ENCODE measurements at regions not wholly inside any gene's neighbourhood (a gene's known extent, or its start where the extent isn't known, plus 50 kb on each side); places are given as distances from the start of the nearest gene placed in this dataset.
A peak's percentile ranks its signal among the peaks of the same experiment; 100 is the strongest.
"Not testable (repeated sequence)": the region's sequence is repeated elsewhere in the genome, so short reads cannot be mapped to it uniquely, and the experiment has no call there.

GRCh38 chr5:87145853-87146252 is 121.8 kb upstream of the RASA1 start:
- H3K4me1 ChIP-seq (replicated peaks); H3K36me3 ChIP-seq; H3K27me3 ChIP-seq (replicated peaks); H3K4me3 ChIP-seq; H3K9me3 ChIP-seq (replicated peaks); DNase-seq (ENCODE audit: low read depth in 1 of 2, low spot score in 2 of 2); H3K27ac ChIP-seq: not testable (repeated sequence)

- Histone ChIP-seq H3K36me3 (no peaks in the 10 kb centered on the region), H3K27ac (no peak overlapping the region), H3K4me3 (no peak overlapping the region), H3K4me1 (replicated peaks) (peaks cover 26% of the 10 kb centered on the region), H3K9me3 (replicated peaks) (no peaks in the 10 kb centered on the region), H3K27me3 (replicated peaks) (no peaks in the 10 kb centered on the region)
- DNase-seq (ENCODE audit: low read depth in 1 of 2, low spot score in 2 of 2) = no peak
These were observed 120.2 kb upstream of the RASA1 start for GRCh38 chr5:87147441-87147840.

- Histone ChIP-seq H3K27me3 (replicated peaks) (no peaks in the 10 kb centered on the region), H3K4me3 (no peak overlapping the region), H3K4me1 (replicated peaks) (peaks cover 35% of the 10 kb centered on the region), H3K9me3 (replicated peaks) (no peaks in the 10 kb centered on the region), H3K27ac (peak overlapping the region; percentile 73), H3K36me3 (no peaks in the 10 kb centered on the region)
- no peak for DNase-seq (ENCODE audit: low read depth in 1 of 2, low spot score in 2 of 2)
These were observed 117.1 kb upstream of the RASA1 start for GRCh38 chr5:87150630-87151029.

- H3K9me3 ChIP-seq (replicated peaks) = no peaks in the 10 kb centered on the region
- no peaks in the 10 kb centered on the region for H3K36me3 ChIP-seq
- H3K4me1 ChIP-seq (replicated peaks) = peaks cover 35% of the 10 kb centered on the region
- DNase-seq (ENCODE audit: low read depth in 1 of 2, low spot score in 2 of 2) = peak in 1 of 2 experiments; percentile 71
- H3K27ac ChIP-seq = peak overlapping the region; percentile 73
- no peak overlapping the region for H3K4me3 ChIP-seq
- H3K27me3 ChIP-seq (replicated peaks) = no peaks in the 10 kb centered on the region
These were observed 116.1 kb upstream of the RASA1 start for GRCh38 chr5:87151547-87151946.

GRCh38 chr5:87152886-87153285 is 114.8 kb upstream of the RASA1 start:
- Histone ChIP-seq H3K9me3 (replicated peaks) (no peaks in the 10 kb centered on the region), H3K27me3 (replicated peaks) (no peaks in the 10 kb centered on the region), H3K27ac (no peak overlapping the region), H3K4me3 (no peak overlapping the region), H3K4me1 (replicated peaks) (peaks cover 30% of the 10 kb centered on the region), H3K36me3 (no peaks in the 10 kb centered on the region)
- no peak for DNase-seq (ENCODE audit: low read depth in 1 of 2, low spot score in 2 of 2)

- DNase-seq (ENCODE audit: low read depth in 1 of 2, low spot score in 2 of 2) = no peak
- Histone ChIP-seq H3K9me3 (replicated peaks) (no peaks in the 10 kb centered on the region), H3K27ac (no peak overlapping the region), H3K27me3 (replicated peaks) (no peaks in the 10 kb centered on the region), H3K36me3 (no peaks in the 10 kb centered on the region), H3K4me1 (replicated peaks) (peaks cover 30% of the 10 kb centered on the region), H3K4me3 (no peak overlapping the region)
These were observed 113.5 kb upstream of the RASA1 start for GRCh38 chr5:87154191-87154590.

GRCh38 chr5:87155106-87155505 is 112.6 kb upstream of the RASA1 start:
- no peak for DNase-seq (ENCODE audit: low read depth in 1 of 2, low spot score in 2 of 2)
- H3K4me3 ChIP-seq = no peak overlapping the region
- no peaks in the 10 kb centered on the region for H3K36me3 ChIP-seq
- no peaks in the 10 kb centered on the region for H3K27me3 ChIP-seq (replicated peaks)
- no peaks in the 10 kb centered on the region for H3K9me3 ChIP-seq (replicated peaks)
- H3K4me1 ChIP-seq (replicated peaks) = peaks cover 30% of the 10 kb centered on the region
- no peak overlapping the region for H3K27ac ChIP-seq

- Histone ChIP-seq H3K4me1 (replicated peaks) (peaks cover 17% of the 10 kb centered on the region), H3K27me3 (replicated peaks) (no peaks in the 10 kb centered on the region), H3K4me3 (no peak overlapping the region), H3K9me3 (replicated peaks) (no peaks in the 10 kb centered on the region), H3K36me3 (no peaks in the 10 kb centered on the region), H3K27ac (no peak overlapping the region)
- no peak for DNase-seq (ENCODE audit: low read depth in 1 of 2, low spot score in 2 of 2)
These were observed 111.1 kb upstream of the RASA1 start for GRCh38 chr5:87156631-87157030.

- Histone ChIP-seq H3K27ac (no peak overlapping the region), H3K4me1 (replicated peaks) (peaks cover 12% of the 10 kb centered on the region), H3K27me3 (replicated peaks) (no peaks in the 10 kb centered on the region), H3K36me3 (no peaks in the 10 kb centered on the region), H3K4me3 (no peak overlapping the region), H3K9me3 (replicated peaks) (no peaks in the 10 kb centered on the region)
- peak in 1 of 2 experiments; percentile 52 for DNase-seq (ENCODE audit: low read depth in 1 of 2, low spot score in 2 of 2)
These were observed 103.3 kb upstream of the RASA1 start for GRCh38 chr5:87164409-87164808.

- Histone ChIP-seq H3K4me3 (no peak overlapping the region), H3K27me3 (replicated peaks) (no peaks in the 10 kb centered on the region), H3K27ac (no peak overlapping the region), H3K36me3 (no peaks in the 10 kb centered on the region), H3K9me3 (replicated peaks) (no peaks in the 10 kb centered on the region), H3K4me1 (replicated peaks) (peaks cover 7% of the 10 kb centered on the region)
- DNase-seq (ENCODE audit: low read depth in 1 of 2, low spot score in 2 of 2) = no peak
These were observed 98.2 kb upstream of the RASA1 start for GRCh38 chr5:87169300-87169991.

- no peaks in the 10 kb centered on the region for H3K36me3 ChIP-seq
- no peak overlapping the region for H3K27ac ChIP-seq
- H3K4me1 ChIP-seq (replicated peaks) = no peaks in the 10 kb centered on the region
- H3K27me3 ChIP-seq (replicated peaks) = no peaks in the 10 kb centered on the region
- no peak overlapping the region for H3K4me3 ChIP-seq
- no peak for DNase-seq (ENCODE audit: low read depth in 1 of 2, low spot score in 2 of 2)
- H3K9me3 ChIP-seq (replicated peaks) = no peaks in the 10 kb centered on the region
These were observed 96.9 kb upstream of the RASA1 start for GRCh38 chr5:87170799-87171198.

GRCh38 chr5:87182649-87183048 is 85.0 kb upstream of the RASA1 start:
- no peaks in the 10 kb centered on the region for H3K4me1 ChIP-seq (replicated peaks)
- no peak for DNase-seq (ENCODE audit: low read depth in 1 of 2, low spot score in 2 of 2)
- no peaks in the 10 kb centered on the region for H3K9me3 ChIP-seq (replicated peaks)
- no peaks in the 10 kb centered on the region for H3K27me3 ChIP-seq (replicated peaks)
- no peak overlapping the region for H3K27ac ChIP-seq
- no peaks in the 10 kb centered on the region for H3K36me3 ChIP-seq
- no peak overlapping the region for H3K4me3 ChIP-seq

GRCh38 chr5:87183896-87184295 is 83.8 kb upstream of the RASA1 start:
- DNase-seq (ENCODE audit: low read depth in 1 of 2, low spot score in 2 of 2) = no peak
- Histone ChIP-seq H3K4me1 (replicated peaks) (peaks cover 5% of the 10 kb centered on the region; the same call in 1 of the 2 replicates), H3K27ac (no peak overlapping the region), H3K27me3 (replicated peaks) (no peaks in the 10 kb centered on the region), H3K9me3 (replicated peaks) (no peaks in the 10 kb centered on the region), H3K36me3 (no peaks in the 10 kb centered on the region), H3K4me3 (no peak overlapping the region)

GRCh38 chr5:87184605-87185004 is 83.1 kb upstream of the RASA1 start:
- no peak for DNase-seq (ENCODE audit: low read depth in 1 of 2, low spot score in 2 of 2)
- no peaks in the 10 kb centered on the region for H3K9me3 ChIP-seq (replicated peaks)
- H3K36me3 ChIP-seq = no peaks in the 10 kb centered on the region
- peaks cover 5% of the 10 kb centered on the region; the same call in 1 of the 2 replicates for H3K4me1 ChIP-seq (replicated peaks)
- H3K4me3 ChIP-seq = no peak overlapping the region
- H3K27me3 ChIP-seq (replicated peaks) = no peaks in the 10 kb centered on the region
- H3K27ac ChIP-seq = no peak overlapping the region

- peaks cover 5% of the 10 kb centered on the region; the same call in 1 of the 2 replicates for H3K4me1 ChIP-seq (replicated peaks)
- H3K9me3 ChIP-seq (replicated peaks) = no peaks in the 10 kb centered on the region
- no peaks in the 10 kb centered on the region for H3K36me3 ChIP-seq
- no peak overlapping the region for H3K27ac ChIP-seq
- DNase-seq (ENCODE audit: low read depth in 1 of 2, low spot score in 2 of 2) = no peak
- H3K4me3 ChIP-seq = no peak overlapping the region
- no peaks in the 10 kb centered on the region for H3K27me3 ChIP-seq (replicated peaks)
These were observed 81.8 kb upstream of the RASA1 start for GRCh38 chr5:87185838-87186237.

Data from SJSA1 (cell line).